ENCODE measurements at regions not wholly inside any gene's neighbourhood (a gene's known extent, or its start where the extent isn't known, plus 50 kb on each side); places are given as distances from the start of the nearest gene placed in this dataset.

GRCh38 chr16:85495259-85495658, 117.9 kb upstream of the GSE1 start:
- TF ChIP-seq CTCF (IDR thresholded peaks at IDR 0.05; ENCODE audit: unreplicated experiment in 3 of 3): no peak
- Mint-ChIP-seq H3K27ac (no peak overlapping the region), H3K4me1 (peaks cover 32% of the 10 kb centered on the region), H3K27me3 (ENCODE audit: low read depth) (peaks cover 3% of the 10 kb centered on the region), H3K4me3 (no peak overlapping the region), H3K36me3 (ENCODE audit: low read depth) (no peaks in the 10 kb centered on the region), H3K9me3 (no peaks in the 10 kb centered on the region)

- Mint-ChIP-seq H3K36me3 (ENCODE audit: low read depth) (no peaks in the 10 kb centered on the region), H3K9me3 (no peaks in the 10 kb centered on the region), H3K4me1 (peaks cover 32% of the 10 kb centered on the region), H3K27ac (no peak overlapping the region), H3K4me3 (no peak overlapping the region), H3K27me3 (ENCODE audit: low read depth) (peaks cover 7% of the 10 kb centered on the region)
- no peak for TF ChIP-seq CTCF (IDR thresholded peaks at IDR 0.05; ENCODE audit: unreplicated experiment in 3 of 3)
These were observed 117.1 kb upstream of the GSE1 start for GRCh38 chr16:85495823-85496538.

GRCh38 chr16:85497622-85498314, 115.4 kb upstream of the GSE1 start:
- TF ChIP-seq CTCF (IDR thresholded peaks at IDR 0.05; ENCODE audit: unreplicated experiment in 3 of 3): no peak
- no peaks in the 10 kb centered on the region for H3K9me3 Mint-ChIP-seq
- H3K27ac Mint-ChIP-seq: no peak overlapping the region
- H3K36me3 Mint-ChIP-seq (ENCODE audit: low read depth): no peaks in the 10 kb centered on the region
- H3K4me3 Mint-ChIP-seq: no peak overlapping the region
- peaks cover 6% of the 10 kb centered on the region for H3K27me3 Mint-ChIP-seq (ENCODE audit: low read depth)
- H3K4me1 Mint-ChIP-seq: peaks cover 27% of the 10 kb centered on the region

- no peak for TF ChIP-seq CTCF (IDR thresholded peaks at IDR 0.05; ENCODE audit: unreplicated experiment in 3 of 3)
- H3K4me3 Mint-ChIP-seq: no peak overlapping the region
- H3K27me3 Mint-ChIP-seq (ENCODE audit: low read depth): peaks cover 8% of the 10 kb centered on the region
- H3K36me3 Mint-ChIP-seq (ENCODE audit: low read depth): no peaks in the 10 kb centered on the region
- peak overlapping the region in 1 of 3 experiments; percentile 51 for H3K27ac Mint-ChIP-seq
- no peaks in the 10 kb centered on the region for H3K9me3 Mint-ChIP-seq
- H3K4me1 Mint-ChIP-seq: peaks cover 31% of the 10 kb centered on the region
These were observed 114.5 kb upstream of the GSE1 start for GRCh38 chr16:85498607-85499006.

GRCh38 chr16:85500220-85500619, 112.9 kb upstream of the GSE1 start:
- H3K4me3 Mint-ChIP-seq: no peak overlapping the region
- H3K4me1 Mint-ChIP-seq: peaks cover 39% of the 10 kb centered on the region
- H3K9me3 Mint-ChIP-seq: no peaks in the 10 kb centered on the region
- H3K27ac Mint-ChIP-seq: no peak overlapping the region
- TF ChIP-seq CTCF (IDR thresholded peaks at IDR 0.05; ENCODE audit: unreplicated experiment in 3 of 3): no peak
- no peaks in the 10 kb centered on the region for H3K36me3 Mint-ChIP-seq (ENCODE audit: low read depth)
- H3K27me3 Mint-ChIP-seq (ENCODE audit: low read depth): peaks cover 8% of the 10 kb centered on the region

- peaks cover 8% of the 10 kb centered on the region for H3K27me3 Mint-ChIP-seq (ENCODE audit: low read depth)
These were observed 111.2 kb upstream of the GSE1 start for GRCh38 chr16:85501900-85502299.

More at GRCh38 chr16:85501900-85502299, 111.2 kb upstream of the GSE1 start:
- peaks cover 45% of the 10 kb centered on the region for H3K4me1 Mint-ChIP-seq
- no peak overlapping the region for H3K4me3 Mint-ChIP-seq
- H3K27ac Mint-ChIP-seq: no peak overlapping the region
- no peaks in the 10 kb centered on the region for H3K36me3 Mint-ChIP-seq (ENCODE audit: low read depth)
- H3K9me3 Mint-ChIP-seq: no peaks in the 10 kb centered on the region
- no peak for TF ChIP-seq CTCF (IDR thresholded peaks at IDR 0.05; ENCODE audit: unreplicated experiment in 3 of 3)

All from nephron (organoid).